OCI-LY7 (cell line): ENCODE measurements at regions not wholly inside any gene's neighbourhood (a gene's known extent, or its start where the extent isn't known, plus 50 kb on each side); places are given as distances from the start of the nearest gene placed in this dataset.

Experiments
- BruUV-seq: library from RNA; stranded (reverse); fragments of 400-500 nt; replicated peaks from 2 replicates; lab custom pipeline; 2021; lab: Mats Ljungman, UMichigan
- CTCF ChIA-PET: fragments of 300-600 bp; sonication (Branson Sonifier 250); formaldehyde crosslinking; loops from one replicate; lab custom pipeline; 2022; ENCODE audit warnings: antibody characterized with exemption; ENCODE audit not compliant: unreplicated experiment; lab: Charles Lee
- POLR2A ChIA-PET: fragments of 300-600 bp; sonication (Branson Sonifier 250); formaldehyde crosslinking; loops from one replicate; lab custom pipeline; 2022; ENCODE audit warnings: antibody characterized with exemption; lab: Charles Lee
- DNase-seq: peaks from one replicate; pipeline ENCODE4 v3.0.0-alpha.2; 2015; ENCODE audit warnings: low spot score
- H2AFZ ChIP-seq: fragments of 200-600 bp; sonication (generic), shearing (Covaris generic); 2 replicates; pipeline ENCODE4 v1.6.1; 2014; ENCODE audit warnings: mild to moderate bottlenecking, antibody characterized with exemption, low read length, moderate library complexity
- H3K27ac ChIP-seq: fragments of 200-600 bp; sonication (generic); 2 replicates; pipeline ENCODE4 v1.5.1; 2014; ENCODE audit warnings: mixed run types, low read depth, mild to moderate bottlenecking, moderate library complexity, low read length, inconsistent platforms; ENCODE audit not compliant: poor library complexity, severe bottlenecking
- H3K36me3 ChIP-seq: fragments of 200-600 bp; sonication (generic); 2 replicates; pipeline ENCODE4 v1.6.1; 2014; ENCODE audit warnings: mild to moderate bottlenecking, antibody characterized with exemption, low read length, moderate library complexity, mixed read lengths; ENCODE audit not compliant: insufficient read depth
- H3K4me1 ChIP-seq: fragments of 200-600 bp; sonication (generic); 2 replicates; pipeline ENCODE4 v1.5.1; 2014; ENCODE audit warnings: mild to moderate bottlenecking, low read length; ENCODE audit not compliant: insufficient read depth, poor library complexity, severe bottlenecking
- H3K4me2 ChIP-seq: fragments of 200-600 bp; sonication (generic); 2 replicates; pipeline ENCODE4 v1.6.1; 2014; ENCODE audit warnings: mild to moderate bottlenecking, low read length
- H3K4me3 ChIP-seq: fragments of 200-600 bp; sonication (generic); 2 replicates; pipeline ENCODE4 v1.5.1; 2014; ENCODE audit warnings: mild to moderate bottlenecking, low read depth, low read length; ENCODE audit not compliant: poor library complexity, severe bottlenecking
- H3K79me2 ChIP-seq: fragments of 200-600 bp; sonication (generic); 2 replicates; pipeline ENCODE4 v1.6.1; 2016; ENCODE audit warnings: low read depth, mild to moderate bottlenecking, low read length, moderate library complexity, mixed read lengths; ENCODE audit not compliant: insufficient read depth
- H3K9me2 ChIP-seq: fragments of 200-600 bp; sonication (generic); 2 replicates; pipeline ENCODE4 v1.6.1; 2016; ENCODE audit warnings: mild to moderate bottlenecking, low read length, mixed read lengths; ENCODE audit not compliant: insufficient read depth
- H3K9me3 ChIP-seq: fragments of 200-600 bp; sonication (generic); 2 replicates; pipeline ENCODE4 v1.6.1; 2014; ENCODE audit warnings: mild to moderate bottlenecking, mixed run types, low read length, mixed read lengths
- H4K20me1 ChIP-seq: fragments of 200-600 bp; sonication (generic); 2 replicates; pipeline ENCODE4 v1.6.1; 2014; ENCODE audit warnings: mild to moderate bottlenecking, antibody characterized with exemption, low read length, moderate library complexity, mixed read lengths; ENCODE audit not compliant: insufficient read depth
- CTCF ChIP-seq: fragments of 200-600 bp; sonication (generic); conservative IDR thresholded peaks from 2 replicates; pipeline ENCODE4 v1.5.1; 2014; ENCODE audit warnings: mild to moderate bottlenecking, antibody characterized with exemption, low read length, moderate library complexity, mixed read lengths
- EZH2phosphoT487 ChIP-seq: fragments of 200-600 bp; sonication (generic); IDR thresholded peaks from 2 replicates; pipeline ENCODE4 v1.6.1; 2018; ENCODE audit warnings: low read depth, borderline replicate concordance, mild to moderate bottlenecking, mixed run types, antibody characterized with exemption, low read length, moderate library complexity, mixed read lengths
- intact Hi-C: fragments of 100-400 bp; cut with micrococcal nuclease; formaldehyde crosslinking; loops from one replicate; pipeline ENCODE4 v1.10.0; 2022; ENCODE audit not compliant: unreplicated experiment

- H3K4me3 ChIP-seq, result no peak overlapping the region
- intact Hi-C loops, result no loop called here
- H4K20me1 ChIP-seq, result no peaks in the 10 kb centered on the region
- no peaks in the 10 kb centered on the region for H3K36me3 ChIP-seq
- no peaks in the 10 kb centered on the region for H3K9me2 ChIP-seq
- H3K4me1 ChIP-seq, result no peaks in the 10 kb centered on the region
- no peaks in the 10 kb centered on the region for H3K79me2 ChIP-seq
- no peak for DNase-seq
- no peaks in the 10 kb centered on the region for H3K9me3 ChIP-seq
- ChIA-PET CTCF (no interaction called here), POLR2A (no interaction called here)
- no peak overlapping the region for H3K4me2 ChIP-seq
- no peak overlapping the region for H3K27ac ChIP-seq
- H2AFZ ChIP-seq, result no peak overlapping the region
- no peak for TF ChIP-seq CTCF
- no peak for TF ChIP-seq EZH2phosphoT487
- BruUV-seq, result no TSS peak
These were observed 142.1 kb downstream of the FBXO15 start for GRCh38 chr18:74005320-74006109.

- Histone ChIP-seq H3K4me2 (no peak overlapping the region), H4K20me1 (no peaks in the 10 kb centered on the region), H3K4me3 (no peak overlapping the region), H3K4me1 (no peaks in the 10 kb centered on the region), H2AFZ (no peak overlapping the region), H3K36me3 (no peaks in the 10 kb centered on the region), H3K9me3 (no peaks in the 10 kb centered on the region), H3K9me2 (no peaks in the 10 kb centered on the region), H3K79me2 (no peaks in the 10 kb centered on the region), H3K27ac (no peak overlapping the region)
- BruUV-seq, result no TSS peak
- no peak for DNase-seq
- intact Hi-C loops, result no loop called here
- CTCF ChIA-PET, result no interaction called here
- POLR2A ChIA-PET, result no interaction called here
- TF ChIP-seq EZH2phosphoT487 (no peak), CTCF (no peak)
These were observed 155.2 kb downstream of the FBXO15 start for GRCh38 chr18:73992242-73993022.

- ChIA-PET CTCF (no interaction called here), POLR2A (no interaction called here)
- Histone ChIP-seq H3K9me3 (no peaks in the 10 kb centered on the region), H3K9me2 (no peaks in the 10 kb centered on the region), H3K4me2 (no peak overlapping the region), H3K27ac (no peak overlapping the region), H3K36me3 (no peaks in the 10 kb centered on the region), H4K20me1 (no peaks in the 10 kb centered on the region), H2AFZ (no peak overlapping the region), H3K4me1 (no peaks in the 10 kb centered on the region), H3K79me2 (no peaks in the 10 kb centered on the region), H3K4me3 (no peak overlapping the region)
- no peak for DNase-seq
- BruUV-seq, result no TSS peak
- intact Hi-C loops, result no loop called here
- TF ChIP-seq CTCF (no peak), EZH2phosphoT487 (no peak)
These were observed 156.1 kb downstream of the FBXO15 start for GRCh38 chr18:73991570-73991969.
